K562 (cell line): ENCODE measurements at regions not wholly inside any gene's neighbourhood (a gene's known extent, or its start where the extent isn't known, plus 50 kb on each side); places are given as distances from the start of the nearest gene placed in this dataset.
A peak's percentile ranks its signal among the peaks of the same experiment; 100 is the strongest.

ENCODE experiments used
- ATAC-seq: fragments of 200-7000 bp; cut with Tn5 transposase; 3 replicates; pipeline ENCODE4 v1.9.1; 2020; ENCODE audit warnings: moderate library complexity
- BruUV-seq: library from RNA; stranded (reverse); fragments of 400-500 nt; replicated peaks from 2 replicates; lab custom pipeline; 2021; lab: Mats Ljungman, UMichigan
- CTCF ChIA-PET: fragments of 300-600 bp; formaldehyde crosslinking; extraction: SDS; loops from one replicate; lab custom pipeline; 2021; ENCODE audit warnings: low intra/inter-chr PET ratio; lab: Yijun Ruan, JAX
- POLR2A ChIA-PET: fragments of 300-600, 350-650 bp; sonication (Branson Sonifier 250); formaldehyde crosslinking; extraction: SDS; loops from one replicate; lab custom pipeline; 2021; ENCODE audit warnings: antibody characterized with exemption, inconsistent platforms; lab: Yijun Ruan, JAX
- DNase-seq, 4 experiments: peaks; one replicate each; pipeline versions ENCODE4 v3.0.0 to v3.0.0-alpha.2; 2011 to 2018; ENCODE audit warnings: low spot score in 3 of 4, mixed read lengths in 3 of 4; ENCODE audit errors: extremely low read depth in 1 of 4
- FAIRE-seq: peaks from 2 replicates; lab custom pipeline; 2011; peaks lifted over from hg19 to GRCh38; lab: Jason Lieb, UNC
- H2AFZ ChIP-seq: 2 replicates; pipeline ENCODE4 v1.6.0; 2011; ENCODE audit warnings: low read depth, low read length, control low read depth, inconsistent platforms
- H3K27ac ChIP-seq: fragments of 200-600 bp; 3 replicates; pipeline ENCODE4 v1.8.0; 2011; ENCODE audit warnings: low read depth, mild to moderate bottlenecking, control low read depth, inconsistent platforms, low read length, moderate library complexity, mixed read lengths; ENCODE audit errors: extremely low read depth
- H3K27me3 ChIP-seq, 2 experiments: fragments of 300-600 bp in 1 of 2; 2 replicates in 1 of 2; 3 replicates in 1 of 2; pipeline versions ENCODE4 v1.6.0 to v1.8.0; 2011; ENCODE audit warnings: inconsistent platforms in 2 of 2, low read length in 2 of 2, mild to moderate bottlenecking in 1 of 2, mixed read lengths in 1 of 2, moderate library complexity in 1 of 2; ENCODE audit not compliant: control insufficient read depth in 2 of 2, insufficient read depth in 2 of 2
- H3K36me3 ChIP-seq: fragments of 300-600 bp; 3 replicates; pipeline ENCODE4 v1.8.0; 2011; ENCODE audit warnings: mild to moderate bottlenecking, low read length, inconsistent platforms; ENCODE audit not compliant: control insufficient read depth, insufficient read depth
- H3K4me1 ChIP-seq, 2 experiments: fragments of 200-600 bp in 1 of 2; replicated peaks in 1 of 2; 2 replicates in 1 of 2; 3 replicates in 1 of 2; pipeline versions ENCODE4 v1.5.1 to v1.8.0; 2011; ENCODE audit warnings: inconsistent platforms in 2 of 2, low read length in 2 of 2, mild to moderate bottlenecking in 1 of 2, mixed read lengths in 1 of 2, moderate library complexity in 1 of 2; ENCODE audit not compliant: control insufficient read depth in 2 of 2, insufficient read depth in 2 of 2
- H3K4me2 ChIP-seq: 2 replicates; pipeline ENCODE4 v1.6.1; 2011; ENCODE audit warnings: low read length, control low read depth, inconsistent platforms, mixed read lengths; ENCODE audit not compliant: insufficient read depth
- H3K4me3 ChIP-seq: fragments of 200-600 bp; sonication (generic), shearing (Covaris generic); 2 replicates; pipeline ENCODE4 v1.5.1; 2016; ENCODE audit warnings: control low read depth, inconsistent platforms
- H3K79me2 ChIP-seq: fragments of 200-600 bp; 3 replicates; pipeline ENCODE4 v1.8.0; 2011; ENCODE audit warnings: low read length, inconsistent platforms; ENCODE audit not compliant: control insufficient read depth, insufficient read depth
- H3K9ac ChIP-seq, 2 experiments: 2 replicates each; pipeline versions ENCODE4 v1.6.0 to v1.6.1; 2011; ENCODE audit warnings: low read depth in 2 of 2, low read length in 2 of 2, control low read depth in 1 of 2, inconsistent platforms in 1 of 2, mild to moderate bottlenecking in 1 of 2, mixed read lengths in 1 of 2; ENCODE audit not compliant: insufficient read depth in 1 of 2
- H3K9me1 ChIP-seq: one replicate; pipeline ENCODE4 v1.6.0; 2011; ENCODE audit warnings: inconsistent platforms, mild to moderate bottlenecking, low read length, moderate library complexity; ENCODE audit not compliant: control insufficient read depth, insufficient read depth
- H3K9me3 ChIP-seq: replicated peaks from 2 replicates; pipeline ENCODE4 v1.5.1; 2011; ENCODE audit warnings: low read depth, low read length, inconsistent platforms; ENCODE audit not compliant: control insufficient read depth, insufficient read depth
- H4K20me1 ChIP-seq: replicated peaks from 2 replicates; pipeline ENCODE4 v1.6.1; 2011; ENCODE audit warnings: low read length, inconsistent platforms, mixed read lengths; ENCODE audit not compliant: control insufficient read depth, insufficient read depth
- CBX8 ChIP-seq: fragments of 200-600 bp; sonication (generic); IDR thresholded peaks from 2 replicates; pipeline ENCODE4 v1.6.1; 2012; ENCODE audit warnings: borderline replicate concordance, mixed run types, low read depth, mild to moderate bottlenecking, moderate library complexity, mixed read lengths, low read length, control low read depth, inconsistent platforms; ENCODE audit not compliant: poor library complexity, severe bottlenecking; ENCODE audit errors: extremely low read depth
- CREM ChIP-seq: IDR thresholded peaks from 2 replicates; pipeline ENCODE4 v1.6.1; 2014; ENCODE audit warnings: antibody characterized with exemption, low read depth
- ELF2 ChIP-seq: fragments of 250-450 bp; sonication (Bioruptor Pico); IDR thresholded peaks from 2 replicates; pipeline ENCODE4 v1.5.0; 2021; ENCODE audit warnings: mild to moderate bottlenecking
- GABPB2 ChIP-seq: fragments of 250-450 bp; sonication (Bioruptor Pico); conservative IDR thresholded peaks from 2 replicates; pipeline ENCODE4 v1.5.1; 2021; ENCODE audit warnings: mild to moderate bottlenecking
- L3MBTL2 ChIP-seq: fragments of 450-650 bp; IDR thresholded peaks from 2 replicates; pipeline ENCODE4 v1.6.1; 2016; ENCODE audit warnings: mild to moderate bottlenecking, moderate library complexity
- PHF20 ChIP-seq: fragments of 450-650 bp; IDR thresholded peaks from 2 replicates; pipeline ENCODE4 v1.6.1; 2018; ENCODE audit not compliant: partially characterized antibody
- PHF8 ChIP-seq: fragments of 200-600 bp; sonication (generic); IDR thresholded peaks from 2 replicates; pipeline ENCODE4 v1.6.1; 2012; ENCODE audit warnings: mixed run types, mild to moderate bottlenecking, inconsistent platforms, low read length, moderate library complexity, borderline replicate concordance
- PTTG1 ChIP-seq: fragments of 450-650 bp; IDR thresholded peaks from 2 replicates; pipeline ENCODE4 v1.6.1; 2016; ENCODE audit warnings: low read depth, mild to moderate bottlenecking, missing genetic modification characterization, missing compliant biosample characterization
- TAF15 ChIP-seq: fragments of 200-400 bp; formaldehyde crosslinking; IDR thresholded peaks from 2 replicates; pipeline ENCODE4 v1.6.1; 2017; ENCODE audit warnings: mild to moderate bottlenecking, low read depth, low read length, moderate library complexity
- ZBTB2 ChIP-seq: fragments of 450-650 bp; IDR thresholded peaks from 2 replicates; pipeline ENCODE4 v1.6.1; 2016; ENCODE audit warnings: antibody characterized with exemption
- ZNF518B ChIP-seq: fragments of 250-450 bp; sonication (Bioruptor Pico); IDR thresholded peaks from 2 replicates; pipeline ENCODE4 v1.5.0; 2021; ENCODE audit warnings: mild to moderate bottlenecking, moderate library complexity
- WGBS: fragments of 100-300 bp; shearing (Covaris generic); methylation state at CpG from one replicate; pipeline ENCODE4 v1.1.6; 2016; ENCODE audit warnings: low coverage, mixed read lengths; ENCODE audit not compliant: insufficient coverage; ENCODE audit errors: missing lambda C conversion rate; 5-methylcytosine and 5-hydroxymethylcytosine counted together
- in situ Hi-C: fragments of 300-500 bp; cut with MboI; formaldehyde crosslinking; loops from 4 replicates; pipeline ENCODE4 v1.15.0; 2018; ENCODE audit warnings: inconsistent platforms, mixed read lengths
- intact Hi-C: fragments of 100-400 bp; cut with micrococcal nuclease; formaldehyde crosslinking; loops from 2 replicates; pipeline ENCODE4 v1.14.2; 2022

GRCh38 chr6:56807989-56808337 is 146.9 kb upstream of the BEND6 start (continued):
- 0 out of 2 replicates have a peak, but pooled peaks have one; percentile 9 for TF ChIP-seq CREM

- Histone ChIP-seq H3K27me3 (no peaks in the 10 kb centered on the region), H2AFZ (no peak overlapping the region), H3K9me3 (no peaks in the 10 kb centered on the region), H3K4me3 (no peak overlapping the region), H3K4me1 (no peaks in the 10 kb centered on the region), H3K9ac (no peak overlapping the region), H4K20me1 (peaks cover 5% of the 10 kb centered on the region; the same call in 1 of the 2 replicates), H3K9me1 (no peaks in the 10 kb centered on the region), H3K79me2 (no peaks in the 10 kb centered on the region), H3K36me3 (no peaks in the 10 kb centered on the region), H3K27ac (no peak overlapping the region), H3K4me2 (no peak overlapping the region)
- DNase-seq (no peak), ATAC-seq (no peak), FAIRE-seq (no peak)
- intact Hi-C loops: no loop called here
- in situ Hi-C loops: no loop called here
- no TSS peak for BruUV-seq
- WGBS: 4% methylated on average over 4 of the region's 4 CpGs
- TF ChIP-seq PTTG1 (tag): no peak
- TF ChIP-seq ZNF518B (CRISPR knock-in tag): no peak
- no peak for TF ChIP-seq CBX8
- no peak for TF ChIP-seq PHF20
- no peak for TF ChIP-seq PHF8
- no peak for TF ChIP-seq ELF2 (CRISPR knock-in tag)
- no peak for TF ChIP-seq GABPB2 (CRISPR knock-in tag)
- TF ChIP-seq L3MBTL2: no peak
- TF ChIP-seq ZBTB2: no peak
- TF ChIP-seq TAF15: no peak
- CTCF ChIA-PET: no interaction called here
- POLR2A ChIA-PET: no interaction called here
These were observed 147.4 kb upstream of the BEND6 start for GRCh38 chr6:56807326-56807988.
